NCI-H128 (cell line): ENCODE measurements at regions not wholly inside any gene's neighbourhood (a gene's known extent, or its start where the extent isn't known, plus 50 kb on each side); places are given as distances from the start of the nearest gene placed in this dataset.

Experiments
- DNase-seq: peaks from one replicate; lab custom pipeline; 2025; ENCODE audit not compliant: unreplicated experiment; lab: John Stamatoyannopoulos, UW

DNA sequence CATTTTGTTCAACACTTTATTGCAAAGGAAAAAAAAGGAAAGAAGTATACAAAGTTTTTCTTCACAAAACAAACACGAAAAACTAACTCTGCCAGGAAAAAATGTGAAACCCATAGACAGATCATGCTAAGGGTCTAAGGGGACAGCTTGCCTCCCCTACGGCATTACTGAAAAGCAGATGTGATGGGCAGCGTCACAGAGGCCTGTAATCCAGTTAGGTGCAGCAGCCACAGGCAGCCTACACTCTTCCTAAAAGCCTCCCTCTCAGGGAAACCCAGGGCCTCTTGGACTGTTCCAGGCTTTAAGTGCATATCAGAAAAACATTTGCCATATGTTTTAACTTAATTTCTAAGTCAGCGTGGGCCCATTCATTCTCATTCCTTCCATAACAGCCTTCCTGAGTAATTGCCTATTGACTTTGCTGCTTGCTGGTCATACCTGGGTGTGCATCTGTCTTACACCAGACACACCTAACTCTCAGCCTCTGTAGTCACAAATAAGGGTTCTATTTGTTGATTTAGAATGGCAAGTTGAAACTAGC, 135.7 kb upstream of the SERP2 start:
- no peak for DNase-seq

- no peak for DNase-seq
Observed at GRCh38 chr13:44240611-44241145, 132.9 kb upstream of the SERP2 start.

- no peak for DNase-seq
Observed at GRCh38 chr13:44241638-44242037, 132.0 kb upstream of the SERP2 start.

GRCh38 chr13:44242766-44243165, 130.9 kb upstream of the SERP2 start:
- no peak for DNase-seq

DNA sequence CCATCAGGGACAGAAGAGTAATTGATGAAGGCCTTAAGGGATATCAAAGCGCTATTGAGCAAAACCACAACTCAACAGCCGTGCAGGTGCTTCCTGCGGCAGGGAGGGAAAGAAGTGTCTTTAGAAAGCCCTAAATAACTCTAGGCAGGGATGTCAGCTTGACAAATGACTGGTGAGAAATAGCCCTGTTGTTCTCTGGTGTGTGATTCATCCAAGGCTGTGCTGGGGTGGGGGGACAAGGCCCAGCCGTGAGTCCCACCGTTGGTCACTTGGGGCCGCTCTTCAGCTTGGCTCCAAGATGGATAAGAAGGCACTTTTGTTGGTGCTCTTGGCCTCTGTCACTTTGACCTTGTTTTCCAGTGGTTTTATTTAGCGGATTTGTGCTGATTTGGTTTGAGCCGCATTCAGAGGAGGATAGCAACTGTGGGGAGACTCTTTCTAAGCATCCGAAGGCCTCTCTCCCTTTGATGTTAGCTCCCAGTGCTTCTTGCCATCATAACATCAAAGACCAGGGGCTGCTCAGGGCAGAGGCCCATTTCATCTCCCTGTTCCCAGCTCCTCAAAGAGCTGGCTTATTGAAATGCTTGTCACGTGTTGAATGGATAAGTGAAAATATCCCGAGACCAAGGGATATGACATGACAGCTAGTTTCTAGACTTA, 130.3 kb upstream of the SERP2 start:
- no peak for DNase-seq

DNA sequence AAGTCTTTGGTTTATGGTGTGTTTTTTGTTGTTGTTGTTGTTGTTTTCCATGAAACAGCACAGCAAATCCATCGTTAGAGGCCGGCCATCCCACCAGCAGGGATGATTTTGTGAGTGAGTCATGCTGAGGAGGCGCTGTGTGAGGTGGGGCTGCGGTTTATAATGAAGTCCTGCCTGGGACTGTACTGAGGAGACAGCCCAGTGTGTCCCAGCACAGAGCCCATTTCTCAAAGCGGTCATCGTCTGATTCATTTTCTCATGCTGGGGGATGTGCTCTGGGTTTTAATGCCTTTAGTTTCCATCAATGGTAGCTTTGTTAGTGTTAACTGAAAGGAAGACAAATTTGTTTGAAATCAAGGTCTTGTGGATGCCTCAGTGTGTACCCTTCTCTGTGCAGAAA, 129.3 kb upstream of the SERP2 start:
- no peak for DNase-seq

GRCh38 chr13:44249431-44249836, 124.2 kb upstream of the SERP2 start:
- DNase-seq = no peak

GRCh38 chr13:44252938-44253337, 120.7 kb upstream of the SERP2 start:
- no peak for DNase-seq

- no peak for DNase-seq
Observed at GRCh38 chr13:44255771-44256364, 117.8 kb upstream of the SERP2 start.

DNA sequence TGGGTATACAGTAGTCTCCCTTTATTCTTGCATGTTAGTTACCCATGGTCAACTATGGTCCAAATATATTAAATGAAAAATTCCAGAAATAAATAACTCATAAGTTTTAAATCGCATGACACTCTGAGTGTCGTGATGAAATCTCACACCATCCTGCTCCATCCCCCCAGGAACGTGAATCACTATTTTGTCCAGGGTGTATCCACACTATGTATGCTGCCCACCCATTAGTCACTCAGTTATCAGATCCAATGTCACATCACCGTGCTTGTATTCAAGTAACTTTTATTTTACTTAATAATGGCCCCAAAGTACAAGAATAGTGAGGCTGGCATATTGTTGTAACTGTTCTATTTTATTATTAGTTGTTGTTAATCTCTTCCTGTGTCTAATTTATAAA, 115.8 kb upstream of the SERP2 start:
- no peak for DNase-seq

DNA sequence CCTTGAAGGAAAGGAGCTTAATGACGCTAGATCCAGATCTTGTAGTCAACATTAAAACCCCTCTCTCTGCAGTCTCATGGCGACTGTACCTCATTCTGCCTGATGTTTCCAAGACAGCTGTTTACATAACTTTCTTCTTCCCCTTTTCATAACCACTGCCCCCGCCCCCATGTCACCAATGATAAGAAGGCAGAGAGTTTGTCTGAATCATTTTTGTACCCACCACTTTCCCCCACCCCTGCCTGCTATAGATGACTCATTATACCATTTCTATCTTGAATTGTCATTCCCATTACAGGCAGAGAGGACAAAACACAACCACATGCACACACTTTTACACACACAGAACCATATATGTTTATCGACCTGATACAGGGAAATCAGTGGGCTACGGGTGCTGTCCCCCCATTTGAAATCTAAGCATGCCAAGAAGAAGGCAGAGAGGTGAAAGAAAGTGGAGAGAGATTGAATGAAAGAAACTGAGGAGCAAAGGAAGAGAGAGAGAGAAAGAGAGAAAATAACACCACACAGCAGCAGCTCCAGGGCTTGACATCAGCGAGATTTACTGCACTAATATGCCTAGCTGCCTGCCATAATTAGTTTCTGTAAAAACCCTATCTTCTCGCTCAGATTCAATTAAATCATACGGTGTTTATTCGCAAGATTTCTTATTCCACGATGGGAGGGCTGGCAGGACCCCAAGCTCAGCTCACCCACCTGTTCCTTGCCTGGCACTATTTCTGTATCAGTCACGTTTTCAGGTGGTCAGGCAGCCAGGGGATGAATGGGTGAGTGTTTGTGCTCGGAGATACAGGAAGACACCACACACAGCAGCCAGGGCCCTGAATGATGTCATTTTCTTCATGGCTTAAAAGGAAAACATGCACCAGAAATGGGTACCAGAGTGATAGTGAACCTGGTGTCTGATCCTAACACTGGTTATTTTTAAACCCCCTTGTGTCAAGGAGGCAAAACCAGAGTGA, 114.3 kb upstream of the SERP2 start:
- no peak for DNase-seq

DNA sequence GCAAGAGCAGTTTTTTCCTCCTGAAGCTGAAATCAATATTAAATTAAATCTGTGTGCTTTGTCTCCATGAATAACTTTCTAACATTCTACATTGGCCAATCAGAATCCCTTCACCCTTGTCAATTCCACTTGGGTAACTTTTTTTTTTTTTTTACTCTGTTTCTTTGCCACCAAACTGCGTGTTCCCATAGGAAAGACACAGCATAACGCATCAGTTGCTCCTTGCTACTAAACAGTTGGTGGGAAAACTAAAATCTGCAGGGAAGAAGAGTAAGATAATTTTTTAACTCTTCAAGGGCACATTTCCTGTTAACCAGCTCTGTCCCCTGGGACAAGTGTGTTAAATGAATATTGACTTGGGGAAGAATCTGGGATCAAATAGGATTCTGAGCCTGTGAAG, 113.3 kb upstream of the SERP2 start:
- DNase-seq = no peak

GRCh38 chr13:44263751-44264620, 109.6 kb upstream of the SERP2 start:
- no peak for DNase-seq

GRCh38 chr13:44266305-44266704, 107.3 kb upstream of the SERP2 start:
- DNase-seq = no peak

DNA sequence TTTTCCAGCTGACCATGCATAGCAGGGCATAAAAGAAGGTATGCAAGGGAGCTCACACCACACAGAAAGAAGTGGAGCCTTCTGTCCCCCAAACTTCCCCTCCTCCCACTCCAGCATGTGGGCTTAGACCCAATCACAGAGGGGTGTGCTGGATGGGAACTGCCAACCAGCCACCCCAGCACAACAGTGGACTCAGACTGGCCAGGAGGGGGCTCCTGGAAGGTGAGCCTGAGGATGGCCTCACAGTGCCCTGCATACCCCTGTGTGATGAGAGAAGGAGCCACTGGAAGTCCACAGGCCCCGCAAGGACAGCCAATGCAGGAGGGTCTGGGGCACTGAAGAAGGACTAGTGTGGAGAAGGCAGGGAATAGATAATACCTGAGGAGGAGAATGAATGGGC, 106.9 kb upstream of the SERP2 start:
- no peak for DNase-seq

- DNase-seq = no peak
Observed at GRCh38 chr13:44267203-44267602, 106.4 kb upstream of the SERP2 start.

GRCh38 chr13:44267980-44268379, 105.6 kb upstream of the SERP2 start:
- DNase-seq = no peak

GRCh38 chr13:44268980-44269379, 104.6 kb upstream of the SERP2 start:
- no peak for DNase-seq

DNA sequence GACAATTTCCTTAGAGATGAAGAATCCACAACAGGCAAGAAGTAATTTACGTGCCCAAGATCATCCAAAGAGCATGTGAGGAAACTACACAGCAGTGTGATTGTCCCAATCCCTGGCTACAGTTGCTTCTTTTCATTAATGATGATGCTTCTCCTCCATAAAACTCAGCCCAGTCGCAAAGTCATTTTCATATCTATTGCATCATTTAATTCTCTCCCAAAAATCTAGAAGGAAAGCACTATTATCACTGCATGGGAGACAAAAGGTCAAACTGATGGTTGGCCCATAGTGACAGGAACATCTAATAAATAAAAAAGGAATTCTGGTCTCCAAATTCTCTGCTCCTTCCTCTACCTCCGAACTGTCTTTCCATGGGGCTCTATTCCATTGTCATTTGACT, 103.5 kb upstream of the SERP2 start:
- no peak for DNase-seq

DNA sequence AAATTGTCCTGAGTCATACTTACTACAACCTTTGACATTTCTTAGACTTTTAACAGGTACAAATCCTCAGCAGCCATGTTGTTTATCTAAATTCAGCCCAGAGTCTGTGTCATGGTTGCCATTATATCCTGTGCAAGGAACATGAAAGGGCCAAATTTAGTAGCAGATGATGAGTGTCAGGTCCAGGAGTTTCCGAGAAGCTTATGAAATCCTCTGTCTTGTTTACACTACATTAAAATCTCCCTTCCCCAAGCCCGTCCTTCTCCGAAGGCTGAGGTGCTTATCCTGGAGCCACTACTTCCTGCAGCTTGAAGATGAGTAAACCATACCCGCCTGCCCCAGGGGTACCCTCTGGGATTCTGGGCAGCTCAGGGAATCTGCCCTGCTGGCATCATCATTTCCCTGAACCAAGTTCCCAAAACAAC, 102.6 kb upstream of the SERP2 start:
- DNase-seq = no peak
